ENCODE measurements at regions not wholly inside any gene's neighbourhood (a gene's known extent, or its start where the extent isn't known, plus 50 kb on each side); places are given as distances from the start of the nearest gene placed in this dataset.

- no peak for DNase-seq (ENCODE audit: low spot score)
Measured at GRCh38 chr15:39209548-39210211, 371.2 kb upstream of the THBS1 start.

GRCh38 chr15:39211108-39211979, 369.5 kb upstream of the THBS1 start:
- DNase-seq (ENCODE audit: low spot score) = no peak

- no peak for DNase-seq (ENCODE audit: low spot score)
Measured at GRCh38 chr15:39213385-39213840, 367.5 kb upstream of the THBS1 start.

GRCh38 chr15:39215015-39215414, 365.9 kb upstream of the THBS1 start:
- no peak for DNase-seq (ENCODE audit: low spot score)

GRCh38 chr15:39216816-39217215, 364.1 kb upstream of the THBS1 start:
- no peak for DNase-seq (ENCODE audit: low spot score)

- DNase-seq (ENCODE audit: low spot score) = no peak
Measured at GRCh38 chr15:39219608-39220007, 361.3 kb upstream of the THBS1 start.

GRCh38 chr15:39226169-39226937, 354.5 kb upstream of the THBS1 start:
- no peak for DNase-seq (ENCODE audit: low spot score)

- no peak for DNase-seq (ENCODE audit: low spot score)
Measured at GRCh38 chr15:39227001-39227400, 353.9 kb upstream of the THBS1 start.

GRCh38 chr15:39228889-39229288, 352.0 kb upstream of the THBS1 start:
- DNase-seq (ENCODE audit: low spot score) = no peak

GRCh38 chr15:39230205-39230907, 350.5 kb upstream of the THBS1 start:
- DNase-seq (ENCODE audit: low spot score) = peak; percentile 86

GRCh38 chr15:39230908-39231285, 350.0 kb upstream of the THBS1 start:
- no peak for DNase-seq (ENCODE audit: low spot score)

GRCh38 chr15:39232512-39232911, 348.4 kb upstream of the THBS1 start:
- DNase-seq (ENCODE audit: low spot score) = no peak

- no peak for DNase-seq (ENCODE audit: low spot score)
Measured at GRCh38 chr15:39235084-39235795, 345.6 kb upstream of the THBS1 start.

GRCh38 chr15:39236375-39236774, 344.5 kb upstream of the THBS1 start:
- no peak for DNase-seq (ENCODE audit: low spot score)

GRCh38 chr15:39238443-39238842, 342.4 kb upstream of the THBS1 start:
- no peak for DNase-seq (ENCODE audit: low spot score)

GRCh38 chr15:39239562-39239961, 341.3 kb upstream of the THBS1 start:
- DNase-seq (ENCODE audit: low spot score) = no peak

GRCh38 chr15:39242345-39242744, 338.5 kb upstream of the THBS1 start:
- no peak for DNase-seq (ENCODE audit: low spot score)

GRCh38 chr15:39243396-39243795, 337.5 kb upstream of the THBS1 start:
- no peak for DNase-seq (ENCODE audit: low spot score)

GRCh38 chr15:39244776-39245175, 336.1 kb upstream of the THBS1 start:
- no peak for DNase-seq (ENCODE audit: low spot score)

GRCh38 chr15:39246523-39246922, 334.4 kb upstream of the THBS1 start:
- no peak for DNase-seq (ENCODE audit: low spot score)

GRCh38 chr15:39247574-39247973, 333.3 kb upstream of the THBS1 start:
- no peak for DNase-seq (ENCODE audit: low spot score)
